Cardiac septum (tissue), 1 donor: ENCODE measurements at regions not wholly inside any gene's neighbourhood (a gene's known extent, or its start where the extent isn't known, plus 50 kb on each side); places are given as distances from the start of the nearest gene placed in this dataset.
"Not testable (repeated sequence)": the region's sequence is repeated elsewhere in the genome, so short reads cannot be mapped to it uniquely, and the experiment has no call there.

ENCODE experiments used
- DNase-seq: peaks from one replicate; pipeline ENCODE4 v3.0.0-alpha.2; 2020; ENCODE audit warnings: low spot score
- intact Hi-C: fragments of 100-400 bp; cut with DNase I; formaldehyde crosslinking; loops from one replicate; pipeline ENCODE4 v1.14.0; 2022
- donor health status: DM: no; HTN: no; CAD: no.

GRCh38 chr9:115295734-115296133, 177.8 kb upstream of the TNC start:
- DNase-seq, result no peak
- intact Hi-C loops, result no loop called here

- intact Hi-C loops, result no loop called here
- no peak for DNase-seq
Measured at GRCh38 chr9:115296831-115297565, 179.0 kb upstream of the TNC start.

DNA sequence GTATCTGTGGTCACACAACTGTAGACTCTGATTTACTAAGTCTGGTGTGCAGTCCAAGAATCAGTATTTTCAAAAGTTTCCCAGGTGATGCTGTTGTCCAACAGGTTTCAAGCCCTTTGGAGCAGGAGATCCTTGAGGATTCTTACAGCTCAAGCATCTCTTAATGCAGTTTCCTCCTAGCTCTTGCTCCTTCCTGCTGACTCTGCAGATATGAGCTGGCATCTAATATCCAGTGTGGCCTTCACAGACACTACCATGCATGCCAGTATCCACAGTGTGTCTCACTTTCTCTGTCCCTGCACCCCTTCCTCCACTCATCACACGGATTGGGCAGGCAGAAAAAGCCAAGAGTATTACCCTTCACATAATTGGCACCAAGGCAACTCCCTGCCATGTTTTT, 182.2 kb upstream of the TNC start:
- intact Hi-C loops, result no loop called here
- no peak for DNase-seq

DNA sequence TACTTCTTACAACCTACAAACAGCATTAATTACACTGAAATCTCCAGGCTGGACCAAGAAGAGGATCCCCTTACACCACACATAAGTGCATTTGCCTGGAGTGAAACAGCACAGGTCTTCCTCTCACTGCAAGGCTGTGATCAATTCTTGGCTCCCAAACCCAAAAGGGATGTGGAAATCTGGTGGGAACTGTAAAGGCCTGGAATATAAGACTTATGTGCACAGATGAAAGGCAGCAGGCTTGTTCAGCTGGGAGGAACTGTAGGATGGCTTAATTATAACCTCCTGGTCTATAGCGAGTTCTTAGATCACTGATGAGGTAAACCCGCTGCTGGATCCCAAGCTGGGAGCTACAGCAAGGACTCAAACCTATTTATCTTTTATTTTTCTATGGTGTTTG, 182.9 kb upstream of the TNC start:
- no peak for DNase-seq
- intact Hi-C loops, result no loop called here

DNA sequence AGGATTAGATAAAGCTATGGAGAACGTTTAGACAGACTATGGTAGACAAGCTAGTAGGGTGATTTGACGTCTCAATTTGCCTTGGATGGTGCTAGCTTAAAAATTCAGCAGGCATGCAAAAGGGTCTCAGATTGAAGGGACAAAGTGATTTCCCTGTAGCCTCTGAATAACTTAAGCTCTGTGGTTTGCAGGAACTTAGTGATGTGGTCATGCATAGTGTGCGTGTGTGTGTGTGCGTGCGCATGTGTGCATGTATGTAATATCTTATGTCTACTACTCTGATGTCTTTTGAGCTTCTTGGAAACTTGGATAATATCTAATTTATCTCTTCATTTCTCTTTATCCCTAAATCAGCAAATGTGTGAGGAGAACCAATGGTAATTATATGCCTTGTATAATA, 183.6 kb upstream of the TNC start:
- intact Hi-C loops, result no loop called here

GRCh38 chr9:115305543-115305942, 187.6 kb upstream of the TNC start:
- DNase-seq, result no peak
- intact Hi-C loops, result no loop called here

More for the DNA sequence above, 183.6 kb upstream of the TNC start:
- DNase-seq, result no peak

DNA sequence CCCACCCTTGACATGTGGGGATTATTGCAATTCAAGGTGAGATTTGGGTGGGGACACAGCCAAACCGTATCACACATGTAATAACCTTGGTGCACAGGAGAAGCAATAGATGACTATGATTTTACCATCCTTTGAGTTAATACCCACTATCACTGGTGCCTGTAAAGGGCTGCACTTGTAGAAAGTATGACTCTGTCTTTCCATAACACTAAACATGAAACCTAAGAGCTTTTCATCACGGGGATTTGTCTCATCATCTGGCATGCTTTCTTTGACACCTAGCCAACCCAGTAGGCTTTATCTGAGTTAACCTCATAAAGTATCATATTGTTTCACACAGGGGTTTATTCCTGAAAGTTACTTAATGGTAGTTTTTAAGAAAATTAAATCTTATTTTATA, 188.9 kb upstream of the TNC start:
- DNase-seq, result no peak
- intact Hi-C loops, result no loop called here

GRCh38 chr9:115313545-115313944, 195.6 kb upstream of the TNC start:
- DNase-seq, result no peak
- intact Hi-C loops, result no loop called here

- no peak for DNase-seq
- intact Hi-C loops, result no loop called here
Measured at GRCh38 chr9:115326461-115326860, 208.5 kb upstream of the TNC start.

GRCh38 chr9:115327436-115328122, 209.6 kb upstream of the TNC start:
- no peak for DNase-seq
- intact Hi-C loops, result no loop called here

DNA sequence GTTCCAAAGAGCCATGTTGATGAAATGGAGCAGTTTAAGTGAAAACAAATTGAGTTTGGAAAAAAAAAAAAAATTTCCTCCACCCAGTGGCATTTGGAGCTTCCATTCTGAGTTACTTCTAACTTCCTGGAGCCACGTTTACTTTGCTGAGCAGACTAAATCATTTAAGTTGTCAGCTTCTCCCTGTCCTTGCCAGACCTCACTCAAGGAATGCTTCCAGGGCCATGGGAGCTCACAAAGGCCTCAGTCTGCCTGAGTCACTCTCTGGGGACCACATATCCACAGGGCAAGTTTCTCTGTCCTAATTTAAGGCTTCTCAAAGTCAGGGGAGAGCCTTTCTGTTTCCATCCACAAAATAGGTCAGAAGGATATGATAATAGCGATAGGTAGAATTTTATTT, 210.3 kb upstream of the TNC start:
- no peak for DNase-seq
- intact Hi-C loops, result no loop called here

DNA sequence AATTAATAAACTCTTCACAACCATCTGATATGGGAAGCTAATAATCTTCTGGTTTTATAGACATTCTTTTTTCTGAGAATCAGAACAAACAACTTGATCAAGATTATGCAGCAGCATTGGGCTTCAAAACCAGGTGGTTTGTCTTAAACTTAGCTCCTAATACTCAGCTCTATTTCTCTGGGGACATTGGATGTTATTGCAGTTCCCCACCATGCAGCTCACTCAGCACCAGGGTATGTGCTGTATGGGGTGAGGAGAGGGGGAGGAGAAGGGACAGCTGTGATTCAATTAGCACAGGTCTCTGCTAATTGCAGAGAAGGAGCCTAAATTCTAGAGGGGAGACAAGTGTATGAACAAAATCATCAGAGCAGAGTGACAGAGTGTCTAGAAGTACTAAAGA, 210.7 kb upstream of the TNC start:
- intact Hi-C loops, result no loop called here
- no peak for DNase-seq

- intact Hi-C loops, result no loop called here
- DNase-seq, result no peak
Measured at GRCh38 chr9:115333277-115334070, 215.5 kb upstream of the TNC start.

- intact Hi-C loops, result no loop called here
- no peak for DNase-seq
Measured at GRCh38 chr9:115335439-115335838, 217.5 kb upstream of the TNC start.

- DNase-seq, result no peak
- intact Hi-C loops, result no loop called here
Measured at GRCh38 chr9:115340314-115340713, 222.4 kb upstream of the TNC start.

- no peak for DNase-seq
- intact Hi-C loops, result no loop called here
Measured at GRCh38 chr9:115341426-115341825, 223.5 kb upstream of the TNC start.

- intact Hi-C loops, DNase-seq: not testable (repeated sequence)
Measured at GRCh38 chr9:115347776-115348175, 229.8 kb upstream of the TNC start.

GRCh38 chr9:115348936-115349335, 231.0 kb upstream of the TNC start:
- DNase-seq, intact Hi-C loops: not testable (repeated sequence)

- intact Hi-C loops, result no loop called here
- no peak for DNase-seq
Measured at GRCh38 chr9:115349542-115349941, 231.6 kb upstream of the TNC start.

- DNase-seq, result no peak
- intact Hi-C loops, result no loop called here
Measured at GRCh38 chr9:115350548-115350947, 232.6 kb upstream of the TNC start.

GRCh38 chr9:115353681-115354080, 235.7 kb upstream of the TNC start:
- intact Hi-C loops, result no loop called here
- no peak for DNase-seq
